Suprapubic skin (tissue), 3 donors: ENCODE measurements at regions not wholly inside any gene's neighbourhood (a gene's known extent, or its start where the extent isn't known, plus 50 kb on each side); places are given as distances from the start of the nearest gene placed in this dataset.

Experiments used
- CTCF ChIP-seq, 2 donors: fragments of 200-600 bp in 1 of 2; fragments of 450-650 bp in 1 of 2; sonication (generic) in 1 of 2; IDR thresholded peaks; one replicate each; pipeline ENCODE4 v1.5.1; 2016 to 2019; ENCODE audit warnings: antibody characterized with exemption in 2 of 2, mild to moderate bottlenecking in 1 of 2, moderate library complexity in 1 of 2
- POLR2AphosphoS5 ChIP-seq, 3 donors: sonication (generic); formaldehyde crosslinking; IDR thresholded peaks; one replicate each; pipeline ENCODE4 v1.6.1; 2017; ENCODE audit warnings: antibody characterized with exemption in 3 of 3

GRCh38 chr15:70569714-70570231, 193.6 kb downstream of the UACA start:
- TF ChIP-seq CTCF (IDR thresholded peaks at IDR 0.05) (no peak), POLR2AphosphoS5 (IDR thresholded peaks at IDR 0.05) (no peak)
